ENCODE measurements at regions not wholly inside any gene's neighbourhood (a gene's known extent, or its start where the extent isn't known, plus 50 kb on each side); places are given as distances from the start of the nearest gene placed in this dataset.
"Not testable (repeated sequence)": the region's sequence is repeated elsewhere in the genome, so short reads cannot be mapped to it uniquely, and the experiment has no call there.

- DNase-seq (ENCODE audit: low read depth in 4 of 4, low spot score in 2 of 4): no peak
Measured at GRCh38 chr3:171915275-171915674, 72.1 kb downstream of the TMEM212 start.

GRCh38 chr3:171916888-171917287, 73.7 kb downstream of the TMEM212 start:
- no peak for DNase-seq (ENCODE audit: low read depth in 4 of 4, low spot score in 2 of 4)

GRCh38 chr3:171922629-171923028, 79.5 kb downstream of the TMEM212 start:
- DNase-seq (ENCODE audit: low read depth in 4 of 4, low spot score in 2 of 4): not testable (repeated sequence)

GRCh38 chr3:171923668-171924067, 80.5 kb downstream of the TMEM212 start:
- DNase-seq (ENCODE audit: low read depth in 4 of 4, low spot score in 2 of 4): not testable (repeated sequence)

- DNase-seq (ENCODE audit: low read depth in 4 of 4, low spot score in 2 of 4): not testable (repeated sequence)
Measured at GRCh38 chr3:171924864-171925263, 81.7 kb downstream of the TMEM212 start.

GRCh38 chr3:171932153-171932611, 89.0 kb downstream of the TMEM212 start:
- no peak for DNase-seq (ENCODE audit: low read depth in 4 of 4, low spot score in 2 of 4)

- no peak for DNase-seq (ENCODE audit: low read depth in 4 of 4, low spot score in 2 of 4)
Measured at GRCh38 chr3:171933441-171933840, 90.3 kb downstream of the TMEM212 start.

- DNase-seq (ENCODE audit: low read depth in 4 of 4, low spot score in 2 of 4): no peak
Measured at GRCh38 chr3:171935261-171936123, 92.3 kb downstream of the TMEM212 start.

GRCh38 chr3:171936191-171936841, 93.2 kb downstream of the TMEM212 start:
- DNase-seq (ENCODE audit: low read depth in 4 of 4, low spot score in 2 of 4): no peak

GRCh38 chr3:171939578-171939977, 96.4 kb downstream of the TMEM212 start:
- DNase-seq (ENCODE audit: low read depth in 4 of 4, low spot score in 2 of 4): no peak

- no peak for DNase-seq (ENCODE audit: low read depth in 4 of 4, low spot score in 2 of 4)
Measured at GRCh38 chr3:171940151-171940649, 97.1 kb downstream of the TMEM212 start.

- DNase-seq (ENCODE audit: low read depth in 4 of 4, low spot score in 2 of 4): no peak
Measured at GRCh38 chr3:171943262-171944117, 95.9 kb upstream of the FNDC3B start.

- DNase-seq (ENCODE audit: low read depth in 4 of 4, low spot score in 2 of 4): peak in 1 of 4 donors; percentile 54
Measured at GRCh38 chr3:171944118-171945016, 95.0 kb upstream of the FNDC3B start.

- no peak for DNase-seq (ENCODE audit: low read depth in 4 of 4, low spot score in 2 of 4)
Measured at GRCh38 chr3:171948674-171949073, 90.7 kb upstream of the FNDC3B start.

- DNase-seq (ENCODE audit: low read depth in 4 of 4, low spot score in 2 of 4): no peak
Measured at GRCh38 chr3:171949554-171949953, 89.8 kb upstream of the FNDC3B start.

- DNase-seq (ENCODE audit: low read depth in 4 of 4, low spot score in 2 of 4): no peak
Measured at GRCh38 chr3:171950373-171950772, 89.0 kb upstream of the FNDC3B start.

- DNase-seq (ENCODE audit: low read depth in 4 of 4, low spot score in 2 of 4): no peak
Measured at GRCh38 chr3:171951597-171951996, 87.8 kb upstream of the FNDC3B start.

- DNase-seq (ENCODE audit: low read depth in 4 of 4, low spot score in 2 of 4): no peak
Measured at GRCh38 chr3:171953301-171954022, 85.9 kb upstream of the FNDC3B start.

Data from left renal cortex interstitium (tissue), 4 donors.